HG02610 (cell line): ENCODE measurements at regions not wholly inside any gene's neighbourhood (a gene's known extent, or its start where the extent isn't known, plus 50 kb on each side); places are given as distances from the start of the nearest gene placed in this dataset.

Source experiments
- ATAC-seq: cut with Tn5 transposase; IDR thresholded peaks from one replicate; pipeline ENCODE4 v1.9.1; 2021; ENCODE audit warnings: mild to moderate bottlenecking, moderate library complexity; ENCODE audit not compliant: unreplicated experiment

GRCh38 chr4:138032222-138032621, 209.9 kb downstream of the SLC7A11 start:
- ATAC-seq = no peak

GRCh38 chr4:138030375-138030774, 211.8 kb downstream of the SLC7A11 start:
- no peak for ATAC-seq

DNA sequence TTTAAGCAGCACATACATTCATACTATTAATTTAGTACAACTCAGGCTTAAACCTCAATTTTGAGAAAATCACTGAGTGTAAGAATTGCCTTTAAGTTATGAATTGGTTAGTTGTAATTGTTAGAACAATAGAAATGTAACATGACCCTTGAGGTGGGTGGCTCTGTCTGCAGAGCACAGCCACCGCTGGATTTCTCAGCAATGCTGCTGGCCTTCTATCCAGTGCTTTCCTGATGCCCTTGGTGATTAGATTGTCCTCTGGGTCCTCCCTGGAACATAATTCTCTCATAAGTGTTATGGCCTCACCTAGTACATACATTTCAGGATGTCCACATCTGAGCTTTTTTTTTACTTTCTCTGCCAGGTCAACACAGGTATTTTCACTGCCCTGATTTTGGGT, 213.2 kb downstream of the SLC7A11 start:
- no peak for ATAC-seq

DNA sequence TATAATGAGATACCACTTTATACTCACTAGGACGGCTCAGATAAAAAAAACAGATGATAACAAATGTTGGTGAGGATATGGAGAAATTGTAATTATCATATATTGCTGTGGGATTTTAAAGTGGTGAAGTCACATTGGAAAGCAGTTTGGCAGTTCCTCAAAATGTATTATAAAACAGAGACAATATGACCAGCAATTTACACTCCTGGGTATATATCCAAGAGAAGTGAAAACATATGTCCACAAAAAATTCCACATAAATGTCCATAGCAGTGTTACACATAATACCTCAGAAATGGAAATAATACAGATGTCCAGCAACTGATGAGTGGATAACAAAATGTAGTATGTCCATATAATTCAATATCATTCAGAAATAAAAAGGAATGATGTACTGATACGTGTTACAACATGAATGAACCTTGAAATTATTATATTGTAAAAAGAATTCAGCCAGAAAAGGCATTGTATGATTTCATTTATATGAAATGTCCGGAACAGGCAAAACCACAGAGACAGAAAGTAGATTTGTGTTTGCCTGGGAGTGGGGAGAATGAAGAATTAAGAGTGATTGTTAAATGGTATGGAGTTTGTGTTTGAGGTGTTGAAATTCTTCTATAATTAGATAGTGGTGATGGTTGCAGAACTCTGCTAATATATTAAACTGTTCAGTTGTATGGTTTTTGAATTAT, 220.9 kb downstream of the SLC7A11 start:
- ATAC-seq = no peak

- no peak for ATAC-seq
These were observed 227.4 kb downstream of the SLC7A11 start for GRCh38 chr4:138014590-138015288.

- ATAC-seq = no peak
These were observed 228.5 kb downstream of the SLC7A11 start for GRCh38 chr4:138013625-138014024.

- ATAC-seq = peak; percentile 63
These were observed 231.5 kb downstream of the SLC7A11 start for GRCh38 chr4:138010639-138011038.

DNA sequence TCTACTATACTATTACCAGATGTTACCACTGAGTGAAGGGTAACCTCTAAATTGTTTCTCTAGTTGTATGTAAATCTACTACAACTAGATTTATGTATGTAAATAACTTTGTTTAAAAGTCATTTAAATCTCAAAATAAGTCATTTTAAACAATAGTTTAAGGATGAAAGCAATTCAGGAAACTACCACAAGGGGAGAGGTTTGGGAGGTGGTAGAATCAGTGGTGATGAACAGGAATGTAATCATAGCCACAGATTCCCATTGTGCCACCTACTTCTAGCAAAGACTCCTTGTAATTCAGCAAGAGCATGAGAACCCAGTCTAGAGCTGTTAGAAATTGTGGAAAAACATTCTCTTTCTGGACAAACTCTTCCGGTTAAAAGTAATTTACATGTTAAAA, 234.6 kb downstream of the SLC7A11 start:
- ATAC-seq = no peak

- no peak for ATAC-seq
These were observed 236.7 kb downstream of the SLC7A11 start for GRCh38 chr4:138005486-138005885.

DNA sequence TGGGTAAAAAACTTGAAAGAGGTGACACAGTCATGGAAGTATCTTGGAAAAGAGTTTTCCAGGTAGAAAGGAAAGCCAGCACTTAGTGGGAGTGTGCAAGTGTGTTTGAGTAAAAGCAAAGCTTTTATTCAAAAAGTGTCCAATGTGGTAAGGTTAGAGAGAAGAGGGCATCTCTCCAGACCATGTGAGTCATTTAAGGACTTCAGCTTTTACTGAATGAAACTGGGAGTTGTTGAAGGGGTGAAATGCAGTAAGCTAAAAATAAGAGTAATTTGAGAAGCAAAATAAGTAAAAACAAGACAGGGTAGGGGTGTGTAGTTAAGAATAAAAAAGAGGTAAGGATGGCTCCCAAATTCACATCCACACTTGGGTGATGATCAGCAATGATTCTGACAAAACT, 238.9 kb downstream of the SLC7A11 start:
- ATAC-seq = peak; percentile 100

DNA sequence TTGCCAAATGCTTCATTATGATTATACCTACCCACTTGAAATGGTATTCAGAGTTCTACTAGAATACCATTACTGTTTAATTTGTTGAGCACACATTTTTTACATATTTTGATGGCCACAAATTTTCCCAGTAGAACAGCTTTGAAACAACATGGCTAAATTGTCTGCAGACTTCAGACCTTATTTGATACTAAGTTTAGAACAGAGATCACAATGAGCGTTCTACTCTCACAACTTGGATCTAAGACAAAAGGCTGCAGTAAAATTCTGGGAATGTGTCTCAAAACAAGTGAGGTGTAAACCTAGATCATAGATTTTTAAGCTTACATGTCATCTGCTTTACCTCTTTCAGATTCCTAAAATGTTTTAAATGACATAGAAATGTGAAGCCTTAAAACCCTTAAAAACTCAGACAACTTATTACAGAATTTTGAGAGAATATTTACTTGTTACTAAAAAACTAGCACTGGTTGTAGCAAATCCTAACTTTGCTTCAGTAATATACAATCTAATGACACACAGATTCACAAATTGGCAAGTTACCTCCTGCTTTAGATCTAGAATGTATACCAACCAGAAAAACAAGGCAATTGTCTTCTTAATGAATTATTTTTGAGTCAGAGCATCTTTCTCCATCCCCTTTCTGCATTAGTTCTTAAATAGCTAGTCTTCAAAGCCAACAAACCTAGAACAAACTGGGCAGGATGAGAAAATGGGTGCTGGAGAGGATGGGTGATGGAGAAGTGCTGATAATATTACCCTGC, 243.3 kb downstream of the SLC7A11 start:
- ATAC-seq = no peak

GRCh38 chr4:137997496-137997895, 244.7 kb downstream of the SLC7A11 start:
- no peak for ATAC-seq

DNA sequence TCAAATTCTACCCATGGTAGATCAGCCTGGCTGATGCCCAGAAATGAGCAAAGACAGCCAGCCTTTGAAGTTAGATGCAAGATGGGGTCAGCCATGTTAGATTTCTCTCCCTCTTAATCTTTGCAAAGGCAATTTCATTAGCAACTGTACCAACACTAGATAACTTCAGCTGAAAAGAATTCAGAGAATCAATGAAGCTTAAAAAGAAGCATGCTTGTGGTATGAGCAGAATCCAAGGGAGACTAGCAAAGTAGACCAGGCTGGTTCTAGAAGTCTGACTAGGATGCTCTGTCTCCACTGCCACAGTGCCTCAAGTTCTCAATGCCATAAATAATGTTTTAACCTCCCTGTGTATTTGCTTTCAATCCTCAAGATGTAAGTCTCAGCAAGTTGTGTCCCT, 247.3 kb downstream of the SLC7A11 start:
- ATAC-seq = no peak

DNA sequence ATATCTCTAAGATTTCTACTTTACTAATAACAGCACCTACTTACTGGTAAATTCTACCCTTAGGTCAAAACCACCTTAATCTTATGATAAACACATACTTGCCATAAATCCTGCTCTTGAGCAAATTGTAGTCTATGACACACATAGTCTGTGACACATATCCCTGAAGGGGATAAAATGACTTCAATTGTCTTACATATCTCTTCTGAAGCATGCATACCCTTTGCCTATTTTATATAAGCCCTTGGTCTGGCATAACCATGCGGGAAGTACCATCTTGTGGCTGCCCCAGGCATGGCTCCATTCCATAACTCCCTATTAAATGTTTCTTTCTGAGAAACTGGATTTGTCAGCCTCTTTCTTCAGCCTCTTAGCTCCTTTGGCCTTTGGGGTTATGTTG, 248.9 kb downstream of the SLC7A11 start:
- no peak for ATAC-seq

DNA sequence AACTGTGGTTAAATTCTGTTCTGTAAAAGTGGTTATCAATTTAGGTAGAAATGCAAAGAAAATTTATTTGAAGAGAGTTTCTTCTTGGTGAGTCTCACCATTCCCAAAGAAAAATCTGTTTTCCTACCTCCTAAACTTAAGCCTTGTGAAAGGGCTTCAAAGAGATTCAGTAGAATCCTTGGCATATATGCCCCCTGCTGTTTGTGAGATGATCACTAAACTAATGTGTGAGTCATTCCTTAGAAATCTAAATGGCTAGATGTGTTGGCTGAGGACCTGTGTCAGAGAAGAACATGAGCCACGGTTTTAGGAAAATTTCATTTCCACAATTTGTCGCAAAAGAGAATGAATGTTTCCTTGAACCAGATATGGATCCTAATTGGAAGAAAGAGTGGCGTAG, 260.9 kb downstream of the SLC7A11 start:
- no peak for ATAC-seq

- no peak for ATAC-seq
These were observed 261.5 kb downstream of the SLC7A11 start for GRCh38 chr4:137980641-137981040.

- ATAC-seq = no peak
These were observed 262.2 kb downstream of the SLC7A11 start for GRCh38 chr4:137979938-137980337.

GRCh38 chr4:137968956-137969678, 273.0 kb downstream of the SLC7A11 start:
- ATAC-seq = no peak

DNA sequence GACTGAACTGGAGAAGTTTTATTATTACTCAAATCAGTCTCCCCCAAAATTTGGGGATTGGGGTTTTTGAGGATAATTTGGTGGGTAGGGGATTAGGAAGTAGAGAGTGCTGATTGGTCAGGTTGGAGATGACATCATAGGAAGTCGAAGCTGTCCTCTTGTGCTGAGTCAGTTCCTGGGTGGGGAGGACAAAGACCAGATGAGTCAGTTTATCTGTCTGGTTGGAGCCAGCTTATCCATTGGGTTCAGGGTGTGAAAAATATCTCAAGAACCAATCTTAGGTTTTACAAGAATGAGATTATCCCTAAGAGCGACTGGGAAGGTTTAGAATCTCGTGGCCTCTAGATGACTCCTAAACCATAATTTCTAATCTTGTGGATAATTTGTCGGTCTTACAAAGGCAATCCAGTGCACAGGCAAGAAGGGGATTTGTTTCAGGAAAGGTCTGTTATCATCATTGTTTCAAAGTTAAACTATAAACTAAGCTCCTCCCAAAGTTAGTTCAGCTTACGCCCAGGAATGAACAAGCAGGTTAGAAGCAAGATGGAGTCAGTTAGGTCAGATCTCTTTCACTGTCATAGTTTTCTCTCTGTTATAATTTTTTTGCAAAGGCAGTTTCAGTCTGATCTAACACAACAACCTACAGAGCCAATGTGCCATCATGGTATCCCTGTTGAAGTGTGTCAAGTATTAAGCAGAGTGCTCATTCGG, 274.5 kb downstream of the SLC7A11 start:
- ATAC-seq = no peak

DNA sequence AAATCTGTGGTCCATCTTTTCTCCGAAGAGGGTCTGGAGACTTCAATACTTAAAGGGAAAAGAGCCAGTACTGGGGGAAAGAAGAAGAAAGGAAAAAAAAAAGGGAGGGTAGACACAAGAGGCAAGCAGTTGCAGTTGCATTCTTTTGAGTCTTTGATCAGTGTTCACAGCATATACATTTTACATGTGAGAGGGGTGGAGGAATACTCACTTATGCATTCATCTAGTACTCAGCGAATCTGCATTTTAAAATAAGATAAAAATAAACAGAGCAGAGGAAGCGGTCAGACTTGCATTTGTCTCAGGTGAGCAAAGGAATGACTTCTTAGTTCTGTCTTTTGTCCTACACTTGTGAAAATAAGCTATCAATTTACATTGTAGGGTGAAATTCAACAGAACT, 275.6 kb downstream of the SLC7A11 start:
- ATAC-seq = no peak

- no peak for ATAC-seq
These were observed 281.1 kb downstream of the SLC7A11 start for GRCh38 chr4:137961051-137961438.
